Globus pallidus (tissue), 1 donor: ENCODE measurements at regions not wholly inside any gene's neighbourhood (a gene's known extent, or its start where the extent isn't known, plus 50 kb on each side); places are given as distances from the start of the nearest gene placed in this dataset.
"Not testable (repeated sequence)": the region's sequence is repeated elsewhere in the genome, so short reads cannot be mapped to it uniquely, and the experiment has no call there.

Experiments
- DNase-seq: peaks from one replicate; pipeline ENCODE4 v3.0.0-alpha.2; 2015; ENCODE audit warnings: low spot score

DNA sequence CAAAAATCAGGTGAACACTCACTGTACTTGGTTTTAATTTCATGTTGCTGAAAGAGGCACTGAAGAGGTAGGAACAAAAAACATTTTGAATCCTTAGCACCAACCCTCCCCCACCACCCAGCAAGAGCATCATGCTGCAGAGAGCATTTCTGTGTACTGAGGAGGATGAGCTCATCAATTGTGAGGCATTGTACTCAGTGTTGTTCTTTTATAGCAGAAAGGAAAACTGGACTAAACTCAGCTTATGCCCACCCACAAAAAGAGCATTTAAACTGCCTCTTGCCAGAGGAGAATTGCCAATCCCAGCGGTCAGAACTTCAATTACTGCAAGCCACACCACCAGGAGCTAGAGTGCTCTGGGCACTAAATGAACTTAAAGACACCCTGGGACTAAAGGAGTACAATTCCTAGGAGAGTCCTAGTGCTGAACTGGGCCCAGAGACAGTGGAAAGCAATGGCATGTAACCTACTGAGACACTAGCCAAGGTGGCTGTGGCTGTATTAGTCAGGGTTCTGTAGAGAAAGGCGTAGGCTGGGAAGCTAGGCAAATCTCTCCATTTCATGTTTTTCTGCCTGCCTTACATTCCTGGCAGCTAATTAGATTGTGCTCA lies 280.7 kb upstream of the KLHL4 start:
- peak; percentile 69 for DNase-seq

DNA sequence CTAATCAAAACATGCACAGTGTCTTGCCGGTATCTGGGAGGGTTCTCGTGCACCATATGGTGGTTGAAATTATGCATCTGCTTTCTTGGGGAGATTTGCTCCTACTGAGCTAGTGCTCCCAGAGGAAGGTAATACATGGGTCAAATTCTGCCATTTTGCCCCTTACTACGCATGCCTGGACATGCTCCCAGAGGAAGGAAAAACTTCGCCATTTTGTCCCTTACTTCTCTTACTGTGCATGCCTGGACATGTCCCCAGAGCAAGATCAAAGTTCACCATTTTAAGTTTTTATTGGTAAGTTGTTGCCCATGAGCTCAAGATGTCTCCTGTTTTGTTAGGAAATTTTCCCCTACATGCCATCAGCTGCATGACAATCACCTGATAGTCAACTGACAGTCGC lies 252.1 kb upstream of the KLHL4 start:
- DNase-seq: no peak

DNA sequence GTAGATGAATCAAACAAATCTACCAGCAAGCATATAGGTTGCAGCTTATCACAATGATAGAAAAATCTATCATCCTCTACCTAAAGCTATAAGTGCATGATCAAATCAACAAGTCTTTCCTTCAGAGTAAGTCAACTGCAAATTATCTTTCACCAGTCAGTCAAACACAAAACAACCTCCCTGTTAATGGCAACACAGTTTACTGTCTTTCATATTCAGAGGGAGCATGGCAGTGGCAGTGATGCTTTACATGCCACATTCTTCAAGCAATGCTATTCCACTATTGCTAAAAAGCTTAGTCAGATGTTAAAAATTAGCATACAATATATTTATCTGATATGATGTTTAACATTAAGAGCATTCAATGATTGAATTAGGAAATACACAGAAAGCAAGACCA lies 245.1 kb upstream of the KLHL4 start:
- DNase-seq: no peak

DNA sequence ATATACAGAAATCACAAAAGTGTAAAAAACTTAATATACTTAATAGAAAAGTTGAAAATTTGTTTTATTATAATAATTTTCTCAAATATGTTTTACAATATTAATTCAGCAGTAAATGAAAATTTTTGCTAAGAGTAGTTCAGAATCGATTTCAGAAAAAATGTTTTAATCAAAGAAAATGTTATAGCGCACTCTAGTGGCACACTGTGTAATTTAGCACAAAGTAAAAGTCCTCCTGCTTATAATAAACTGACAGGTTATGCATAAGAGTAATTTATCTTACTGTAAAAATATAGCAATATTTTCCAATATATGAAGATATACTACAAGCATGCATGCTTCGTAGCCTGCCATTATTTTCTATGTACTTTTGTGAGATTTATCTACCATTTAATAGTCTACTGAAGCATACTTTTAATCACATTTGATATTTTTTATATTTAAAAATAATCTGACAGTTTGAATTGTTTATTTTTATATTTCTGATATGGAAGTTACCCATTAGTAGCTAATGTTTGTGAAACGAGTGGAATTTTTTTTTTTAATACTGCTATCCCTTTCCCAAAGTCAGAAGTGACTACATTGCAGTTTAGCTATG lies 217.9 kb upstream of the KLHL4 start:
- peak; percentile 20 for DNase-seq

DNA sequence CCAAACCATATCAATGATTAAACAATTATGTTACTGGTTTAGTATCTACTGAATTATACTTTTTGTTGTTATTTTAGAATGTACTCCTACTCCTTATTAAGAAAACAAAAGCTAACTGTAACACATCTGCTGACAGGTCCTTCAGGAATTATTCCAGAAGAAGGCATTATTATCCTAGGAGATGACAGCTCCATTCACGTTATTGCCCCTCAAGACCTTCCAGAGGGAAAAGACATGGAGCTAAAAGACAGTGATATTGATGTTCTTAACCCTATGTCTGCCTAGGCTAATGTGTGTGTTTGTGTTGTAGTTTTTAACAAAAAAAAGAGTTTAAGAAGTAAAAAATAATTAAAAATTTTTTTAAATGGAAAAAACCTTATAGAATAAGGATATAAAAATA lies 206.8 kb upstream of the KLHL4 start:
- no peak for DNase-seq

DNA sequence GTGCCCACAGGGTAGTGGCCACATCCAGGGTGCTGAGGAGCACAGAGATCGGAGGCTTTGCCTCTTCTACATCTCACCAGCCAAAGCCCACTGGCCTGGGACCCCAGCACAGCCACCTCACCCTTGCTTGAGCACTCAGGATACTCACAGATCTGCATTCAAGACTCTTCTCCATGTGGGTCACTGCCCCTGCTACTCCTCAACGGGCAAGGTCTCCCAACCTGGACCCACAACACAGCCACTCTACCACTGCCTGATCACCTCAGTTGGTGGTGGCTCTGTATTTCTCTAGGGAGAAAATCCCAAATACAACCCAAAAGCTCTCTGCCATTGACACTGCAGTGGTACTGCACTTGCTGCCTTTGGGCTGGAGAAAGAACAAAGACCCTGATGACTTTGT lies 190.3 kb upstream of the KLHL4 start:
- no peak for DNase-seq

DNA sequence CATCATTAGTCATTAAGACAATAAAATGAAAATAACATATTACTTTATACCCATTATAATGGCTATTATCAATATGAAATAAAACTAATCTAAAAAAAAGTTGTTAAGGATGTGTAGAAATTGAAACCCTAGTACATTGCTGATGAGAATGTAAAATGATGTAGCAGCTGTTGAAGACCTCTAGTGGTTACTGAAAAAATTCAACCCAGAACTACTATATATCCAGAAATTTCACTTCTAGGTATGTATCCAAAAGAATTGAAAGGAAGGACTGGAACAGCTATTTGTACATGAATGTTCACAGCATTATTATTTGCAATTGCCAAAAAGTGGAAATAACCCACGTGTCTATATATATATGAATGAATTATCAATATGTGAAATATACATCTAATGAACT lies 180.3 kb upstream of the KLHL4 start:
- DNase-seq: no peak

DNA sequence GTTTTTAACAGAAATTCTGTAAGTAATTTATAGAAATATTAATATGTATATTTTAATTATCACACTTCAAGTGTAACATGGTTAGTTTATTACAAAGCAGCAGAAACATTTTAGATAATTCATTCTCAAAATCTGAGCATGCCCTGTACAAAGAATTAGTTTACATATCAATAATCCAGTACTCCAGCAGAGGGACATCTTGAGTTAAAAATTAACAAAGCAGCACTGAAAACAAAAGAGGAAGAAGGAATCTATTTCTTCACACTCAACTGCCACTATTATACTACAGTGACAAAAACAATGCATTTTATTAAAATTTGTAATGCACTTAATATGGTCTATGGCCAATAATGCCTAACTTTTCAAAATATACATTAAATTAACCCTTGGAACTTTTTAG lies 179.1 kb upstream of the KLHL4 start:
- peak; percentile 51 for DNase-seq

DNA sequence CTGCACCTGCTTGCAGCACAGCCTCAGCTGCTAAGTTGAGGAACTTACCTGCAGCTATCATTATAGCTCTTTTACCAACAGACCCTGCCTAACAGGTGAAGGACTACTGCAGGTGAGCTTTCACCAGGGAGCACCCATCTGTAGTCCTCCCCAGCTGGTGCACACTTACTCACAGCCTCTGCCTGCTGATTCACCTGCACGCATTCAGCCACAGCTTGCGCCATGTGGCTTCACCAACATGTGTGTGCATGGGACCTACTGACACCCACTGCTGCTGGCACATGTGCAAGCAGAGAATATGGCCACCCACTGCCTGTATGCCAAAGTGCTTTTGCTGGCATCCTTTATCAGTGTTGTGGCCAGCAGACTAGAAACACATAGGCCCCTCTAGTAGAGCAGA lies 146.7 kb upstream of the KLHL4 start:
- no peak for DNase-seq

DNA sequence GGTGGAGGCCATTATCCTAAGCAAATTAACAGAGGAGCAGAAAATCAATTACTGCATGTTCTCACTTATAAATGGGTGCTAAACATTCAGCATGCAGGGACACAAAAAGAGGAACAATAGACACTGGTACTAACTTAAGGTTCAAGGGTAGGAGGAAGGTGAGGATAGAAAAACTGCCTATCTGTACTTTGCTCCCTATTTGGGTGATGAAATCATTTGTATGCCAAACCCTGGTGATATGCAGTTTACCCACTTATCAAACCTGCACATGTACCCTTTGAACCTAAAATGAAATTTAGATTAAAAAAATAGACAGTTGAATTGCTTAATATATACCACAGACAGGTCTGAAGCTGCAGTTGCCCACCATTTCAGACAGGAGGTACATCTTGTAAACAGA lies 143.3 kb upstream of the KLHL4 start:
- DNase-seq: no peak

DNA sequence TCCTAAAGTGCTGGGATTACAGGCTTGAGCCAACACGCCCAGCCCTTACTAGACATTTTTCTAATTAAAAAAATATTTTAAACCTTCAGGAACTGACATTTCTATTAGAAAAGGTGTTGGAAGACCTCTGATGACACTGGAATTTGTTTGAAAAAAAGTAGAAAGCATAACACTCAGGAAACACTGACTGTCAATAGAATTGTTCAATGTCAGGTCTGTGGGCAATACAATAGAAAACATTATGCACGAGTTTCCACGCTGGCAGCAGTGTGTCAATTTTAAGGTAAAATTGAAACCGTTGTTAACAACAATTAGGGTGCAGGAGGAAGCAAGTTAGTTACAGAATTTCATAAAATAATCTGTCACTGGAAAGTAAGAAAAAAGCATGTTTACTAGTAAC lies 140.7 kb upstream of the KLHL4 start:
- no peak for DNase-seq

DNA sequence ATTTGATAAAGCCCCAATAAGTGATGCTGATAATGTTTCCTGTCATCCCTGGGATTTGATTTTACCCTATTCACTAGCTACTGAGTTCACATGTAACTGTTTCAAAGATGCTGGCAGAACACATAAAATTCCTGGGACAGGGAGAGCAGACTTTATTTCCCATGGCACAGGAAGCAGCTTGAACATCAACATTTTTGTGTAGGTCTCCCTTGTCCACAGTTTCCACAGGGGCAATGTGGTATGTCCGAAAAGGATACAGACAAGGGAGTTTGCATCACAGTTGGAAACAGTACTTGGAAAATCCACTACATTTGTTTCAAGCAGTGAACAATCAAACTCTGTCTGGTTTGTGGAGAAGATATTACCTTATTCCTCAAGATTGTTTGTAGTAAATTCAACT lies 129.2 kb upstream of the KLHL4 start:
- no peak for DNase-seq

DNA sequence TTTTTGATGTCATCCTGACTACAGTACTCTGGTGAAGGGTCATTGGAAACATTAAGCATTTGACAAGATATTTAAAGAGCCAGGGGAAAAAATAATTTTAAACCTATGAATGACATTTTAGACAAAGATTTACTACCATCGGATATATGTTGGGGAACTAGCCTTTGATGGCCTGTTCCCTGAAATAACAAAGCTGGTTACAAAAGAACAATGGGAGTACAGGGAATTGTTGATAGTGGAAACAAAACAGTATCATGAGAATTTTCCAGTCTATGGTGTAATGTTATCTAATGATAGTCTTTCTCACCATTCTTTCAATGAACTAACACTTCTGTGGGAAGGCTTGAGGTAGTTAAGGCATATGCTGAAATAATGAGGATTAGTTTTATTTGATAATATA lies 125.9 kb upstream of the KLHL4 start:
- no peak for DNase-seq

DNA sequence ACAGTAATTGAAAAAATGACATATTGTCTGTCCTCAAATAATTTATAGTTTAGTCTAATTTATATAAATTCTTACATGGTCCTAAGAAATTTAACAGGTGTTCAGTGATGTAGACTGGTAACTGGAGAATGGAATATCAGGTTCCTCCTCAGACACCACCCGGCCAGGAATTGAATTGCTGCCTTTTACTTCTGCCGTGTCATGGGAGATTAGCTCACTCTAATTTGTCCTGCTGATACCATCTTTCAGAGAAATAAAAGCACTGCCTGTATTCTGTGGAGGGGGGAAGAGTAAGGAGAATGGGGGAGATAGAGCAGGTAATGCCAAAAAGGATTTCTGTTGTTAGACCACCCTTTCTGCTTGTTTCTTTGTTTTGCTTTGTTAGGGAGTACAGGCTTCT lies 125.2 kb upstream of the KLHL4 start:
- no peak for DNase-seq

DNA sequence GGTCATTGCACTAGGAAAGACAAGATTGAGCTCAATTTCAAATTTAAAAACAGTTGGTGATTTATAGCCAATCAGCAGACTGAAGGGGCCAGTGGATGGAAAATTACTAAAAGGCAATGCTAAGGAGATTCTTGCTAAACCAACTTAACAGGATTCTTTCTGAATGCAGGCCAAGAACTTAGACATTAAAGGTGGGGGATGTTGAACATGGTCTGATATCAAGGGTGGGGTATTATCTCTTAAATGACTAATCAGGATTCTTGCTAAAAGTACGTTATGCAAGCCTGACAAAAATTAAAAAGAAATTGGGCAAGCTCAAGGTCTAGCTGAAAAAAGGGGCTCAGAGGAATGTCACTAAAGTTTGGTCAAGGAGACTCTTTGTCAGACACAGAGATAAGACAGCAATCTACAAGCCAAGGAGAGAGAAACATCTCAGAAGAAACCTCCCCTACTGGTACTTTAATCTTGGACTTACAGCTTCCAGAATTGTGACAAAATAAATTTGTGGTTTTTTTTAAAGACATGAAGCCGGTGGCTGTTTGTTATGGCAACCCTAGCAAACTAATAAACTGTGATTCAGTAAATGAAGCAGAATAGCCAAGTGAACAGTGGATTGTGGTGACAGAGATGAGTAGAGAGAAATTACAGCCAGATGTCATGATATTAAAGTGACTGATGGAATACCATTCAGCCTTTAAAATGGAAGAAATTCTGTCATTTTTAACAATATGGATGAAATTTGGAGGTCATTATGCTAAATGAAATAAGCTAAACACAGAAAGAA lies 120.3 kb upstream of the KLHL4 start:
- DNase-seq: no peak

DNA sequence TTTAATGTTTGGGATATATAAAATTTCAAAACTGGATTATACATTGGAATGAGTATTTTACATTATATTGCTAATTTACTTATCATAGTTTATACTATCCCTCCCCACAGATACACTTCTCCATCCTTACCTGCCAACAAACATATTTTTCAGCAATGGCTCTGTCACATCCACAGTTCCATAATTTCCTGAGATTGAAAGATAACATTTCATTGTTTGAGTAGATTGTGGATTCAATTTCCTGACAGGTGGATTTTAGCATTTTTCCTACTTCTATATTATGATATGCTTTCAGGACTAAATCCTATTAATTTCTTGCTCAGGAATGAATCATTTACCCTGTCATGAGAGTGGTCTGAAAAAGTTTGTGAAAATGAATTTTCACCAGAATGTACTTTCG lies 115.3 kb upstream of the KLHL4 start:
- no peak for DNase-seq

DNA sequence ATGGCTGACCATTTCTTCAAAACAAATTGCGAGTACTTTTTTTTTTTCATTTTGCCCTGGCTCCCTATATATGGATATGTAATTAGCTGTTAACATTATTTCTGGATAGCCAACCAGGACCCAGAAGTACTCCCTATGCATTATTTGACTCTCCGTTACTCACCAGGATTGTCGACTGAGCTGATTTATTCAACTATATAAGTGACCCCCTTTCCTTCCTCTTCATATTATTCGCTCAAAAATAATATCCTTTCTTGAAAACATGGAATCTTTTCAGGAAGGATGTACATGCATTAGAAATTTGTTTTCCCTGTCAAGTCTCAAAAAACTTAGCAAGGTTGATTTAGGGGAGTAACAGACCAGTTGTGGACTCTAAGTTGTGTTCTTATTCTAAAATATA lies 114.1 kb upstream of the KLHL4 start:
- no peak for DNase-seq

DNA sequence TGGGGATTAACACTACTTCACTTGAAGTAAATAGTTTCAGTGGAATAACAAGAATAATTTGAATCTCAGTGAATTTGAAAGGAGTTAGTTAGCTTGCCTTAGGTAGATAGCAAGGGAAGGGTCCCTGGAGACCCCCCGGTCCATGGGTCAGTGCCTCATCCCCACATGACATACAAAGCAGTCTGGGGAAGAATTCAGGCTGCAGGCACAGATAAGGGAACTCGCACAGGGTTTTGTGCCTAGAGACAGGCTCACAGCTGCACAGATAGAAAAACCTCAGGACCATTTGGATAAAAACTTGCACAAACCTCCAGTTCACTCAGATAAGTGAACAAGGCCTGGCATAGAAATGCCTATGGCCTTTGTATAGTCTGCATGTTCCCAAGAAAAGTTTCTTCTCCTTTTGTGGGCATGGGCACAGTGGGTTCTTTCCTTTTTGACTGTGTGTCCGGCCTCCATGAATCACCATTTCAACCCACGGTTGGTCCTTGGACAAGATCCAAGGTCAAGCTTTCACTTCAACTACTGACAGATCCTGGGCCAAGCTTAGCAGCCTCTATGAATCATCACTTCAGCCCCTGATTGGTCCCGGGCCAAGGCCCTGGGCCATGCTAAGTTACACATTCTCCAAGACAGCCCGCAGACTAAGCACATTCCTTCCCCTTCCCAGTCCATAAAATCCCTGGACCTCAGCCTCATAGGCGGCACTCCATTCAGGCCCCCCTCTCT lies 108.3 kb upstream of the KLHL4 start:
- no peak for DNase-seq

DNA sequence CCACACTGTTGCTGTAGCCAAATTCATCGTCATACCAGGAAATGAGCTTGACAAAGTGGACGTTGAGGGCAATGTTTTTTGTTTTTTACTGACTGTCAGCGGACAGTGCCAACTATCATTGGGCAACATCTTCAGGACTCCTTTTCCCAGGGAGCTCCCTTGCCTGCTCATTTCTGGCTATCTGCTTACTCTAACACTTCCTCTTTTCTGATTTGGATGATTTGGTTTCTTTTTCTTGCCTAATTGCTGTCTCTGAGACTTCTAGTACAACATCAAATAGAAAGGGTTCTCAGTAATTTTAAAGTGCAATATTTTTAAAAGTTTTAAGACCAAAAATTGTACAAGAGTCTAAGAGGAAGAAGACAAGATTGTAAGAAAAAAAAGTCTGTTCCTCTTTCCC lies 92.0 kb upstream of the KLHL4 start:
- no peak for DNase-seq

DNA sequence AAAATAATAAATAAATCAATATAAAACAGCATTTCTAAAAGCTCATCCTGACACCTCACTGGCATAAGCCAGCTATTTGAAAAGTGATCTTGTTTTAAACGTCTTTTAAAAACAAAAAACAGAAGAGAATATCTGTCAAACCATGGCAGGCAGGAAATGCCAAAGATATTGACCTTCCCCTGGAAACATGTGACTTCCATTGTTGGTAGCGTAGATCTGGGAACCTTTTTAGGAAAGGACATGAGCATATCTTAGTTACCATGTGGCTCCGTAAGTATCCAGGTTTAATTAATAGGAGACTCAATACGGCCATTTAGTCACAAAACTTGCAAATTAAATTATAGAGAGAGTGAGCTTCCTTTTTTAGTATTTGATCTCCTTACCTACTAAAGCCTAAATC lies 83.0 kb upstream of the KLHL4 start:
- no peak for DNase-seq

DNA sequence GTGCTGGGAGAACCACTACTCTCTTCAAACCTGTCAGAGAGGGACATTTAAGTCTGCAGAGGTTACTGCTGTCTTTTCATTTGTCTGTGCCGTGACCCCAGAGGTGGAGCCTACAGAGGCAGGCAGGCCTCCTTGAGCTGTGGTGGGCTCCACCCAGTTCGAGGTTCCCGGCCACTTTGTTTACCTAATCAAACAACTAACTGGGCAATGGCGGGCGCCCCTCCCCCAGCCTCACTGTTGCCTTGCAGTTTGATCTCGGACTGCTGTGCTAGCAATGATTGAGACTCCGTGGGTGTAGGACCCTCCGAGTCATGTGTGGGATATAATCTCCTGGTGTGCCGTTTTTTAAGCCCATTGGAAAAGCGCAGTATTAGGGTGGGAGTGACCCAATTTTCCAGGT lies 69.0 kb upstream of the KLHL4 start:
- not testable (repeated sequence) for DNase-seq

DNA sequence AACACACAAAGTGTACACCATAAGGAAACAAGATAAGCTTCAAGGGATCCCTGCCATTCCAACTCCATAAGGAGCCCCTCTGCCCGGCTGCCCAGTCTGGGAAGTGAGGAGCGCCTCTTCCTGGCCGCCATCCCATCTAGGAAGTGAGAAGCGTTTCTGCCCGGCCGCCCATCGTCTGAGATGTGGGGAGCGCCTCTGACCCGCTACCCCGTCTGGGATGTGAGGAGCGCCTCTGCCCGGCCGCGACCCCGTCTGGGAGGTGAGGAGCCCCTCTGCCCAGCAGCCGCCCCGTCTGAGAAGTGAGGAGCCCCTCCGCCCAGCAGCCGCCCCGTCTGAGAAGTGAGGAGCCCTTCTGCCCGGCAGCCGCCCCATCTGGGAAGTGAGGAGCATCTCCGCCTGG lies 51.8 kb upstream of the KLHL4 start:
- not testable (repeated sequence) for DNase-seq
